Suprapubic skin (tissue), 4 donors: ENCODE measurements at regions not wholly inside any gene's neighbourhood (a gene's known extent, or its start where the extent isn't known, plus 50 kb on each side); places are given as distances from the start of the nearest gene placed in this dataset.

Experiments
- DNase-seq, 2 donors: peaks; one replicate each; pipeline ENCODE4 v3.0.0-alpha.2; 2019; ENCODE audit warnings: low spot score in 2 of 2
- H3K27ac ChIP-seq: fragments of 200-600 bp; sonication (generic); one replicate; pipeline ENCODE4 v1.5.1; 2019
- H3K27me3 ChIP-seq: fragments of 200-600 bp; sonication (generic); one replicate; pipeline ENCODE4 v1.5.1; 2019
- H3K36me3 ChIP-seq: fragments of 200-600 bp; sonication (generic); one replicate; pipeline ENCODE4 v1.5.1; 2019
- H3K4me1 ChIP-seq: fragments of 200-600 bp; sonication (generic); one replicate; pipeline ENCODE4 v1.5.1; 2019
- H3K4me3 ChIP-seq: fragments of 200-600 bp; sonication (generic); one replicate; pipeline ENCODE4 v1.5.1; 2019; ENCODE audit warnings: mild to moderate bottlenecking
- H3K9me3 ChIP-seq: fragments of 200-600 bp; sonication (generic); one replicate; pipeline ENCODE4 v1.5.1; 2019
- CTCF ChIP-seq, 2 donors: fragments of 200-600 bp in 1 of 2; fragments of 450-650 bp in 1 of 2; sonication (generic) in 1 of 2; IDR thresholded peaks; one replicate each; pipeline ENCODE4 v1.5.1; 2016 to 2019; ENCODE audit warnings: antibody characterized with exemption in 2 of 2, mild to moderate bottlenecking in 1 of 2, moderate library complexity in 1 of 2
- EP300 ChIP-seq: sonication (generic); formaldehyde crosslinking; IDR thresholded peaks from one replicate; pipeline ENCODE4 v1.6.1; 2017; ENCODE audit warnings: antibody characterized with exemption
- POLR2A ChIP-seq, 2 donors: fragments of 450-650 bp; IDR thresholded peaks; one replicate each; pipeline ENCODE4 v1.6.1; 2017; ENCODE audit warnings: antibody characterized with exemption in 2 of 2, mild to moderate bottlenecking in 2 of 2, moderate library complexity in 2 of 2
- POLR2AphosphoS5 ChIP-seq, 3 donors: sonication (generic); formaldehyde crosslinking; IDR thresholded peaks; one replicate each; pipeline ENCODE4 v1.6.1; 2017; ENCODE audit warnings: antibody characterized with exemption in 3 of 3
- WGBS: methylation state at CpG from one replicate; pipeline ENCODE4 v1.1.5; 2018; 5-methylcytosine and 5-hydroxymethylcytosine counted together

- no peaks in the 10 kb centered on the region for H3K9me3 ChIP-seq
- no peak overlapping the region for H3K27ac ChIP-seq
- TF ChIP-seq CTCF (IDR thresholded peaks at IDR 0.05) (no peak), POLR2A (IDR thresholded peaks at IDR 0.05) (no peak), POLR2AphosphoS5 (IDR thresholded peaks at IDR 0.05) (no peak), EP300 (no peak)
- no peak overlapping the region for H3K4me3 ChIP-seq
- H3K36me3 ChIP-seq: no peaks in the 10 kb centered on the region
- H3K4me1 ChIP-seq: no peaks in the 10 kb centered on the region
- DNase-seq: no peak
- H3K27me3 ChIP-seq: no peaks in the 10 kb centered on the region
Observed at GRCh38 chr13:69477451-69477850, 630.2 kb upstream of the ATXN8OS start.

- no peaks in the 10 kb centered on the region for H3K36me3 ChIP-seq
- H3K27ac ChIP-seq: no peak overlapping the region
- H3K27me3 ChIP-seq: no peaks in the 10 kb centered on the region
- WGBS: 44% methylated on average over 2 of the region's 2 CpGs
- no peak overlapping the region for H3K4me3 ChIP-seq
- no peak for DNase-seq
- H3K4me1 ChIP-seq: no peaks in the 10 kb centered on the region
- H3K9me3 ChIP-seq: no peaks in the 10 kb centered on the region
- TF ChIP-seq EP300 (no peak), CTCF (IDR thresholded peaks at IDR 0.05) (no peak), POLR2AphosphoS5 (IDR thresholded peaks at IDR 0.05) (no peak), POLR2A (IDR thresholded peaks at IDR 0.05) (no peak)
Observed at GRCh38 chr13:69474011-69474685, 633.5 kb upstream of the ATXN8OS start.

- no peaks in the 10 kb centered on the region for H3K27me3 ChIP-seq
- H3K4me3 ChIP-seq: no peak overlapping the region
- no peaks in the 10 kb centered on the region for H3K4me1 ChIP-seq
- H3K9me3 ChIP-seq: no peaks in the 10 kb centered on the region
- H3K36me3 ChIP-seq: no peaks in the 10 kb centered on the region
- DNase-seq: no peak
- no peak for TF ChIP-seq POLR2A (IDR thresholded peaks at IDR 0.05)
- TF ChIP-seq CTCF (IDR thresholded peaks at IDR 0.05): no peak
- no peak for TF ChIP-seq POLR2AphosphoS5 (IDR thresholded peaks at IDR 0.05)
- no peak for TF ChIP-seq EP300
- H3K27ac ChIP-seq: no peak overlapping the region
- WGBS: 76% methylated on average over 2 of the region's 2 CpGs
Observed at GRCh38 chr13:69468624-69469023, 639.0 kb upstream of the ATXN8OS start.

- no peak overlapping the region for H3K27ac ChIP-seq
- no peak for TF ChIP-seq CTCF (IDR thresholded peaks at IDR 0.05)
- TF ChIP-seq EP300: no peak
- TF ChIP-seq POLR2A (IDR thresholded peaks at IDR 0.05): no peak
- TF ChIP-seq POLR2AphosphoS5 (IDR thresholded peaks at IDR 0.05): no peak
- H3K36me3 ChIP-seq: no peaks in the 10 kb centered on the region
- no peaks in the 10 kb centered on the region for H3K4me1 ChIP-seq
- no peaks in the 10 kb centered on the region for H3K27me3 ChIP-seq
- H3K4me3 ChIP-seq: no peak overlapping the region
- 51% methylated on average over 2 of the region's 2 CpGs for WGBS
- DNase-seq: no peak
- peaks cover 2% of the 10 kb centered on the region for H3K9me3 ChIP-seq
Observed at GRCh38 chr13:69461397-69461796, 646.2 kb upstream of the ATXN8OS start.

GRCh38 chr13:69459346-69459745, 648.3 kb upstream of the ATXN8OS start:
- Histone ChIP-seq H3K27ac (no peak overlapping the region), H3K36me3 (no peaks in the 10 kb centered on the region), H3K27me3 (no peaks in the 10 kb centered on the region), H3K4me1 (no peaks in the 10 kb centered on the region), H3K4me3 (no peak overlapping the region), H3K9me3 (peaks cover 3% of the 10 kb centered on the region)
- WGBS: 70% methylated on average over 4 of the region's 4 CpGs
- TF ChIP-seq POLR2AphosphoS5 (IDR thresholded peaks at IDR 0.05) (no peak), POLR2A (IDR thresholded peaks at IDR 0.05) (no peak), CTCF (IDR thresholded peaks at IDR 0.05) (no peak), EP300 (no peak)
- no peak for DNase-seq
